GM18909 (cell line): ENCODE measurements at regions not wholly inside any gene's neighbourhood (a gene's known extent, or its start where the extent isn't known, plus 50 kb on each side); places are given as distances from the start of the nearest gene placed in this dataset.

Experiments
- ATAC-seq: cut with Tn5 transposase; IDR thresholded peaks from one replicate; pipeline ENCODE4 v1.9.1; 2021; ENCODE audit warnings: mild to moderate bottlenecking; ENCODE audit not compliant: unreplicated experiment, poor library complexity

- ATAC-seq: no peak
Measured at GRCh38 chr6:26301638-26302037, 63.4 kb upstream of the BTN3A2 start.

DNA sequence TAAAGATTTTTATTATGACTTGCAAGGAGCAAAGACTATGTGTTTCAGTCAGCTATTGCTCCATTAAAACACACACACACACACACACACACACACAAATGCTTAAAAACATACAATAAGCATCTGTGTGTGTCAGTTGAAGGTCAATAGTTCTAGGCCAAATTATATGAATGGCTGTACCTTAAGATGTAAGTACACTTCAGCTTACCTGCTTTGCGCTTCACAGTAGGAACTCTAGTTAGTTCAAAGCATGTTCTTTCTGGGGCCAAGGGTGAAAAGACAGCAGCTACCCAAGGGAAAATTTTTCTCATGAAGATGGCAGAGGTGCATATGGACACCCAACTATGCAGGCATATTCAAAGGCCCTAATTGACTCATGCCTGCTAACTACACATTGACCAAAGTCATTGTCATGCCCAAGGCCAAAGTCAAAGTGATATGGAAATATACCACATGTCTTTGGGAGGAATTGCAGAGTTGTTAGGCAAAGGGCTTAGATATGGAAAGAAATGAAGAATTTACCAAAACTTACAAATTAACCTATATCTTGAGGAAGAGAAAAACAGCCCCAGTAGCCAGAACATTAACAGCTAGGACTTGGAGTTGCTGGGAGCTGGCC is 61.9 kb upstream of the BTN3A2 start:
- ATAC-seq: no peak

- no peak for ATAC-seq
Measured at GRCh38 chr6:26304213-26304796, 60.7 kb upstream of the BTN3A2 start.

DNA sequence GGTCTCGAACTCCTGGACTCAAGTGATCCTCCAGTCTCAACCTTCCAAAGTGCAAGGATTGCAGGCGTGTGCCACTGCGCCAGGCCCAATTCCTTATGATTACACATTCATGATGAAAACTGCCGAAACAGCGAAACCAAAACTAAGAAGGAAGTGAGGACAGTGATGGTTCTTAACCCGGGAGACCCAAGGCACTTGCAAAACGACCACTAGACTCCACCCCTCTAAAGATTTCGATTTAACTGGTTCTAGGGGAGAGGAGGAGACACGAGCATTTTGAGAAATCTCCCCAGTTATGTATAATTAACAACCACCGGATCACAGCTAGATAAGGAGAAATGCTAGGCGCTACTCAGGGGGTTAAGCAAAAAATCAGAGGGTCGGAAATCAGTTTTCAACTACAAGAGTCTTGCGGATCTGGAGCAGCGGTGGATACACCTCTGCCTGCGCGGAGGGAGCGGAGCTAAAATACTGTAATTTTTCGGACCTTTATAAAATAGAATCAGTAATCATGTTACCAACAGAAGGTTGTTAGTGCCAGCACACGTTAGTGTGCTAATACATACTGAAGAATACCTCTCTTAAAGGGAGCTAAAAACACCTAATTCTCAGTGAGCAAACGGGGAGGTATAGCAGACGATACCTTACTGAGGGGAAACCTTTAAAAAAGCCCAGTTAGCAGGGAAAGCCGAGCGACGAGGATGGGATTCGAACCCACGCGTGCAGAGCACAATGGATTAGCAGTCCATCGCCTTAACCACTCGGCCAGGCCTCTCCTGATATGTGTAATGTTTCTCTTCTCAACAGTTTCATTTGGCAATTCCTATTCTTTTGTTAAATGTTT is 60.0 kb upstream of the BTN3A2 start:
- ATAC-seq: no peak

DNA sequence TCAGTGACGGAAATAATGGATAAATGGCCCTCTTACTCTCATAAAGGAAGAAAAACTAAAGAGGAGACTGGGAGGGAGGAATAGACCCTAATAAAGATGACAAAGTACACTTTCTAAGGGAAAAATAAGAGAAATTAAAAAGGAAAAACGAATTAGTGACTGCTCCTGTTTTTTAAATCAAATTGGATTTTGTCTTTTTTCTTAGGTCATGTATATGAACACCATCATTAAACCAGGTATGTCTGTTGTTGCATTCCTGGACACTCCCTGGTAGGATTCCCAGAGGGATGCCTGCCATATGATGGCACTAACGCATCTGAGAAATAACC is 59.4 kb upstream of the BTN3A2 start:
- ATAC-seq: no peak

- ATAC-seq: no peak
Measured at GRCh38 chr6:26306232-26306631, 58.8 kb upstream of the BTN3A2 start.

- no peak for ATAC-seq
Measured at GRCh38 chr6:26307850-26308249, 57.1 kb upstream of the BTN3A2 start.

DNA sequence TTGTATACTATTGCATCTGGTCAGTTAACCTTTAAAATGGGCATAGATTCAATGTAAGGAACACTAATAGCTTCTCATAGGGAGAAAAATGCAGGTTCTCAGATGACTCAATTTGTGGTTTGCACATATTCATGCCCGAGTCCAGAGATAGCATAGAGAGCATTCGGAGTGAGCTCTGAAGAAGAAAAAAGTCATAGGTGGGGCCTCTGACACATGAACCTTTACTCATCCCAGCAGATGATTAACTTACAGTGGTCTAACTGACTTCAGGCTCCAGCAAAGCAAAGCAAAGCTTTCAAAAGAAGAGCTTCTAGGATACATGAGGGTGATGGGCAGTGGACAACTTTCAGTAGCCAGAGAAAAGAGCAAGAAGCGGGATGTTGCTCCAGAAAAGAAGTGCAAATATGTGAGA is 55.3 kb upstream of the BTN3A2 start:
- ATAC-seq: peak; percentile 57

DNA sequence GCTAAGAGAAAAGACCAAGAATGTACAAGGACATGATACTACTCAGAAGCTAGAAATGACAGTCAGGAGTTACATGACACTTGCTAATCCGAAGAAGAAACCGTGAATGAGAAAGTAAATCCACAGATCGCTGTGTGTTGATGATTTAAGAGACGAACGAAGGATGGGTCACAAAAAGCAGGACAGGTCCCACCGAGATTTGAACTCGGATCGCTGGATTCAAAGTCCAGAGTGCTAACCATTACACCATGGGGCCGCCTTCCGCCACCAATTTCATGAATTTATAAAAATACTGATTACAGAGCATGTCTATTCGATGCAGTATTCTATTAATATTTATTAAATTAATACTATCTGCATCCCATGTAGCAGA is 54.0 kb upstream of the BTN3A2 start:
- ATAC-seq: no peak

DNA sequence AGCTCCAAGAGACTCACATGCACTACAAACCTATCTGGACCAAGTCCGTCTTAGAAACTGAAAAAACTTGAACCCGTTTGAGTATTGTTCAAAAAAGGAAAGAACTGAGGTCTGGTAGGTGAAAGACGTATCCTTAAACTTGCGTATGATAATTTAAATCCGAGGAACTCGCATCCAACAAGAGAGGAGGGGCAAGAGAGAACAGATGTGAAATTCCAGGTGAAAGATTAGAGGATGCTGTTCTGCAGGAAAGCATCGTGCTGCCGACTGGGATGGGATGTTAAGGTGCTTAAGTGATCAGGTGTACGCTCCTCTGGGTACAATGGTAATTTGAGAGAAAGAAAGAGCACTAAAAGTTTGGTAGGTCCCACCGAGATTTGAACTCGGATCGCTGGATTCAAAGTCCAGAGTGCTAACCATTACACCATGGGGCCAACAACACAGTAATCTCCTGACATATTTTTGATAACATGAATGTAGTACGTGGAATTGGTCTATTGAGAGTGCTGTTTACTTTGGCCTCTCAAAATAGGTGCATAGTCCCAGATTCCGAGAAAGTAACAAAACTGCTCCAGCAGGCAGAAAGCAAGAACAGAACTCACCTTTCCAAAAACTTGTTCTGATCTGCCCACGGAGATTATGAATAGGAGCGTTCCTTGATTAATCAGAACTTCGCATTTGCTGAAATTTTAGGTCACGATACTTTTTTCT is 53.5 kb upstream of the BTN3A2 start:
- ATAC-seq: no peak

- no peak for ATAC-seq
Measured at GRCh38 chr6:26312096-26312463, 52.9 kb upstream of the BTN3A2 start.

DNA sequence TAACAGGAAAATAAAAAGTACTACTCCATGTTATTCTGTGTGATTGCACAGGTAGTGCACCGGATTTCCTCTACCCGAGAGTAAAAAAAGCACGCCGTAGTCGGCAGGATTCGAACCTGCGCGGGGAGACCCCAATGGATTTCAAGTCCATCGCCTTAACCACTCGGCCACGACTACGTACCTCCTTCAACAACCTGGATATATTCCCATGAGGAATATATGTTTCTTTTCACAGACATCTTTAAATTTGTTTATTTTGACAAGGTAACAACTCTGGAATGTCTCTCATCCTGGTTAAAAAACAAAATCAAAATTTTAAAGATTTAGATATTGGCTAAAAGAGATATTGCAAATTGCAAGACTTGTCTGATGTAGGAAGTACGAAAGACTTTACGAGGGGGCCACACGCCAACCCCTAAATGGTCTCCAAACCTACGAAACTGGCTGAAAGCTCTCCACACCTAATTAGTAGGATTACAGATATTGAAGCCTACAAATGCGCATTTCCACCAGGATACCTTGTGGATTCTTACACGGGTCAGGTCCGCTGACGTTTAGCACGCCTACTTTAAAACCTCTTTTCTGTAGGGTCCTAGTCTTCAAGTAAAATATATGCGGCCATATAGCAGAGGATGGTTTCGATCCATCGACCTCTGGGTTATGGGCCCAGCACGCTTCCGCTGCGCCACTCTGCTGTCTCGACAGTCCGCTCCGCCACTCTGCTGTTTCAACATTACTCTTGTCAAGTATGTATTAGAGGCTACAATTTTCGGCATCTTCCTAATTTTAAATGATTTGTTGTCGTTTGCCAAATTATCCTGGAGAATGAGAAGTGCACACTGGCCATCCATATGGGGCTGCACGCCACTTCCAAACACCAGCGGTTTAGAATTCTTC is 52.2 kb upstream of the BTN3A2 start:
- peak; percentile 43 for ATAC-seq
